ENCODE measurements at regions not wholly inside any gene's neighbourhood (a gene's known extent, or its start where the extent isn't known, plus 50 kb on each side); places are given as distances from the start of the nearest gene placed in this dataset.
A peak's percentile ranks its signal among the peaks of the same experiment; 100 is the strongest.

DNA sequence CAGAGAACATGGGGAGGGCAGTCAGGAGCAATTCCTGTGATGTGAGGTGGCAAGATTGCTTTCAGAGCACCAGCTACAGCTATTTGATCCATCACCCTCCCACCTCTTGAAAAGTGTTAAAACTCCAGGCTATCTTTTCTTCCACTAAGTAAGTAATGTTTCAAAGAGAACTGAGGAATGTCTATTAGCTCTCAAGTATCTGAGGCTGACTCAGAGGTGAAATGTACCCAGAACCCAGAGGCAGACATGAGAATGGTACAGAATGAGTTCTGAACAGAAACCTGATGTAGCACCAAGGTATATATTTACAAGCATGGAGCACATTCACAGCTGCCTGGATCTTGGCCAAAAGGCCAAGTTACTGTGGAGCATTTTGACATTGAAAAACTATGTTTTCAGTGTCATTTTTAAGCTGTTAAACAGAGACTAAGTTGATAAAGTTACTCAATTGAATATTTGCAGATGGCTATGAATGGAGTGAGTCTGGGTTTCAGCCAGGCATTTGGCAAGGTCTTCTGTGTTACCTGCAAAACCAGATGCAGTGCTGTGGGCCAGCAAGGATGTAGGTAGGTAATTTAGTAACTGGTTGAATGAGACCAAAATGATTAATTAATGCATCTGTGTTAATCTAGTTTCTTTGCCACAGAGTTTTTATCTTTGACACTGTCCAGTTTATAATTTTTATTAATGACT, 227.7 kb upstream of the CD96 start:
- DNase-seq = no peak

- DNase-seq = no peak
Observed at GRCh38 chr3:111314898-111315297, 227.1 kb upstream of the CD96 start.

DNA sequence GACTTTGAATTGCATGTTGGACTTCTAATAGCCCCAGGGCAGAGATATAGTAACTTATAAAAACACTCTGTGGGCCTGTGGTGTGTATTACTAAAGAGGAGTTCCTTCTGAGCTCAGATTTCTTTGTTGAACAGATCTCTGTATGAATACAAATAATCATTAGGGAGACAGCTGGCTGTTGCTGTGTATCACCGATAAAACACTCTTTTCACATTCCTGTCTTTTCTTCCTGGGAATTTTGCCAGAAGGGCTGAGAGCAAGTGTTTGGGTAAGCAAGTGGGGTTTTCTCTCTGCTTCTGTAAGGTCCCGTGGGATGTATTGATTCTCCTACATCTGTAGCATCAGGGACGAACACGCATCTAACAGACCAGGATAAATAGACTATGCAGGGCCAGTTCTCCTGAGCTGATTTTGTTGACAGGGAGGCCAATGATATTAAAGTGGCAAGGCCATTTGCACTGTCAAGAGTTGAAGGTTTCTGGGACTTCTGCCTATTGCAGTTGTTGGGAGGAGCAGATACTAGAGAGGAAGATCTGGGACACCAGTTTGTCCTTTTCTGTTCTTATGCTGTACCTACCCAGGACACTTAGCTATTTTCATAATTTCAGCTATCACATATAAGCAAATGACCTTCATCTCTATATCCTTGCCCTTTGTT, 225.9 kb upstream of the CD96 start:
- no peak for DNase-seq

- no peak for DNase-seq
Observed at GRCh38 chr3:111318289-111318688, 223.7 kb upstream of the CD96 start.

DNA sequence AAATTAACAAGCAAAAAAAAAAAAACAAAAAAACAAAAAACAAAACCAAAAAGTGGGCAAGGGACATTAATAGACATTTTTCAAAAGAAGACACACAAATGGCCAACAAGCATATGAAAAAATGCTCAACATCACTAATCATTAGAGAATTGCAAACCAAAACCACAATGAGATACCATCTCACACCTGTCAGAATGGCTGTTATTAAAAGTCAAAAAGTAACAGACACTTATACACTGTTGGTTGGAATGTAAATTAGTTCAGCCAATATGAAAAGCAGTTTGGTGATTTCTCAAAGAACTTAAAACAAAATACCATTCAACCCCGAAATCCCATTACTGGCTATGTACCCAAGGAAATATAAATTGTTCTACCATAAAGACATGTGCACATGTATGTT, 222.4 kb upstream of the CD96 start:
- no peak for DNase-seq

DNA sequence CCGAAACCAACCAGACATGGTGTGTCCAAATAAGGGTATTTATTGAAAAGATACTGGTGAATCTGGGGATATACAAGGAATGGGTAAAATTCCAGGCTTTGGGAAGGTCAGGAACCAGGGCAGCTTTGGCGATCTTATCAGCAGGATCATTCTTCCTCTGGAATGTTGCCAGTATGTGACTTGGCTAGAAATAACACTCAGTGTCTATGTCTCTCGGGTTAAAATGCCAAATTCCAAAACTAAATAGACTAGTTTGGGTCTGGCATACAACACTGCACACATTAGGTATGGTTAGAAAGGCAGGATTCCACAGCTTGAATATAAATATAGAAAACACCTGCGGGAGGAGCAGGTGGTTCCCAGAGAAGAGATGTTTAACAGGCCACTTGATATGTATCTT, 220.2 kb upstream of the CD96 start:
- no peak for DNase-seq

- DNase-seq = no peak
Observed at GRCh38 chr3:111323019-111323418, 219.0 kb upstream of the CD96 start.

- no peak for DNase-seq
Observed at GRCh38 chr3:111324151-111324550, 217.8 kb upstream of the CD96 start.

GRCh38 chr3:111324645-111325044, 217.4 kb upstream of the CD96 start:
- DNase-seq = no peak

DNA sequence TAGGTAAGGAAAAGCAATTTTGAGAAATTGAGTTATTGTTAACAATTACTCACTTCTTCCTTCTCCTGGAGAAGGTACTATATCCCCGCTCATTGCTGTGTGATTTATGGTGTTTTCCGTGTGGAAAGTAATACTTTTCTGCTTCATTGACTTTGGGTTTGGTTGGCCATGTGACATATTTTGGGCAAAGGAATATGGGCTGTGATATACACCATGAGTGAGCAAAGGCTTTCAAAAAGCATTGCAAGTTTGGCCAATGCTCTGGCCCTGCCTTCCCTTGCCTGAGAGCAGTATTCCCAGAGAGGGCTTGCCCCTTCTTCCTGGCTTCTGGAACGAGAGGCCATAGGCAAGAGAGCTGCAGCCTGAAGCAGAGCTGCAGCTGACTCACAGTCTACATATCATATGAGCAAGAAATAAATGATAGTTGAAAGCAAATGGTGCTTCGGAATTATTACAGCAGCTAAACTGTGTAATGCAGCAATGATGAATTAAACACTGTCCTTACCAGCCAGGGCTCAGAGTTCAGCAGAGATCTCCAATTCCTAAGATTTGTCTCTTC, 216.8 kb upstream of the CD96 start:
- no peak for DNase-seq

DNA sequence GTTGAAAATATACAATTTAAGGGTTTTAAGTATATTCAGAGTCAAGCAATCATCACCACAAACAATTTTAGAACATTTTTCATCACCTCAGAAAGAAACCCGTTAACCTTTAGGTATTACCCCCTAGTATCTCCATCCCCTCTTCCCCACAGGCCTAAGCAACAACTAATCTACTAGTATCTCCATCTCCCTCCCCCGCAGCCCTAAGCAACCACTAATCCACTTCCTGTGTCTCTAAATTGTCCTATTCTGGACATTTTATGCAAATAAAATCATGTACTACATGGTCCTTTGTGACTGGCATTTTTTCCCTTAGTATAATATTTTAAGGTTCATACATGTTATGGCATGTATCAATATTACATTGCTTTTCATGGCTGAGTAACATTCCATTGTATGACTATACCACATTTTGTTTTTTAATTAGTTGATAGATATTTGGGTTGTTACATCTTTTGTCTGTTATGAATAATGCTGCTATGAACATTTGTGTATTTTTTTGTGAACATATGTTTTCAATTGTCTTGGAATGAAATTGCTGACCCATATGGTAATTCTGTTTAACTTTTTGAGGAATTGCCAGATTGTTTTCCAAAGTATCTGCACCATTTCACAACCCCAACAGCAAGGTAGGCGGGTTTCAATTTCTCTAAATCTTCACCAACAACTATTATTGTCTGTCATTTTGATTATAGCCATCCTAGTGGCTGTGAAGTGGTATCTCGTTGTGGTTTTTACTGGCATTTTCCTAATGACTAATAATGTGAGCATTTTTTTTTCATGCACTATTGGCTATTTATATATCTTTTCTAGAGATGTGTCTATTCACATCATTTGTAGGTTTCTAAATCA, 215.6 kb upstream of the CD96 start:
- DNase-seq = no peak

DNA sequence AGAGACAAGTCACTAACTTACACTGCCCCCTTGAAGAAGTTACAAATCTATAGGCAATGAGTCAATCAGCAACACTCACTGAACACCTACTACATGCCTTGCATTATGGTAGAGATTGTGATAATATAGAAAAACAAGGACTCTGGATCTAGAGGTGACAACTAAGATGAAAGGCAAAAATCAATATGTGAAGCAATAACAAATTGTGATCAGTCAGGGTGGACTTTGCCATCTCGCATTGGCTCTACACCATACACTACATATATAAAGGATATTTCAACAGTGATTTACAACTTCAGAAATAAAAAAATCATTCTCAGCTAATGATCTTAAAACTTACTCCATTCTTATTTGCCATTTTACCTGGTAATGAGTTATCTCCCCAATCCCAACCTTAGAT, 210.7 kb upstream of the CD96 start:
- DNase-seq = no peak

DNA sequence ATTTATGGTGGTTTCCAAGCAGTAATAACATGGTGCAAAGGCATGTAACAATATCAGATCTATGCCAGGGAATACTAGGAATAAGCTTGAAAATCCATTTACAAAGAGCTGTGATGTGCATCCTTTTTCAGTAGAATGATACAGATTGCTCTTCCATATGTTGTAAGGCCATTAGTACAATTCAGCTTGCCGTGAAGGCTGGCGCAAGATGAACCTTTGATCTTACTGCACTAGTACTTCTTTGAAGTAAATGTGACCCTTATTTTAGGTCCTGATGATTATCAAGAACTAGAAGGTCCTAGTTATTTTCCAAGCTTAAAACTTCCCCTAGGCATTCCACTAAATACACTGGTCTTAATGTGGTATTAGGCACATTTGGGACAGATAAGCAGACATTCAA, 210.1 kb upstream of the CD96 start:
- DNase-seq = no peak

GRCh38 chr3:111332488-111333080, 209.4 kb upstream of the CD96 start:
- peak; percentile 29 for DNase-seq

GRCh38 chr3:111333642-111334041, 208.4 kb upstream of the CD96 start:
- DNase-seq = no peak

GRCh38 chr3:111335512-111336303, 206.3 kb upstream of the CD96 start:
- no peak for DNase-seq

DNA sequence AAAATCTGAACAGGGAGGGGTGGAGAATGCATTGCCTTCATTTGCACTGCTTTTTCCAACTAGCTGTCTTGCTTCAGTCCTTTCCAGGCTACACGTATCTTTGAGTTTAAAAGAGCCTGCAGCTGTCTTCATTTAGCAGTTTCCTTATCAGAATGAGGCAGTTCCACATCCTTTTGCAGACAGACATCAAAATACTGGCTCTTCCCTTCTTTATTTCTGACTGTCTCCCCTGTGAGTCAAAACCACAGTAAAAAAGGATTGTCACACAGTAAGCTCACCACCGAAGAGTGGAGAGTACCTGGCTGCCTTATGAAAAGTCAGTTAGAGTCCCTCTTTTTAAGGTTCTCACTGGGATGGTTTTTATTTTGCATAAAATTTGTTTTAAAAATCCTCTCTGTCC, 205.5 kb upstream of the CD96 start:
- DNase-seq = no peak

DNA sequence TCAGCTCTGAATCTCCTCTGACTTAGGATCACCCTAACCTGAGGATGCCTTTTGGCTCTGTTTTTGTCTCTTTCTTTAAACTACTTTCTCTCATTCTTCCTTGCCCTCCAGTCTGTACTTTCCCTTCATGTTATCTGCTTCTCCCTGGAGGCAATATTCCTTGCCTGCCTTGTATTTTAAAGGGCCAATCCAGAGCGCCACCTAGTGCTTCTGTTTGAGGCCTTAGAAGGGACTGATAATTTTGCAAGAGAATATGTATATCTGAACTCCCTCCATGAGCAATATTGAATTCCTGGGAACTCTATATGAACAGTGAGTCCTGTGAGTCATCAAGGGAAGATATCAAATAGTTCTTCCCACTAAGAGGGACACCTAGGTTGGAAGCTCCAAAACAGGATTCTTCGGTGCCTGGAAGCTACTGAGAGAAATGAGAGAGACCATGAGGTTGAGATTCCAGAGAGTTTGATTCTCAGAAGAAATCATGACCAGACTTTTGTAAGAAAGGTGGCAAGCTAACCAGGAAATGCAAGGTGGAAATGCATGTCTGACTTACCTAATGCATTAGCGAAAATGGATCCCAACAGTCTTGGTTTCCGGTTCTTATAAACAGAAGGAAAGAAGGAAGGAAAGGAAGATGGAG, 203.8 kb upstream of the CD96 start:
- DNase-seq = peak; percentile 53

DNA sequence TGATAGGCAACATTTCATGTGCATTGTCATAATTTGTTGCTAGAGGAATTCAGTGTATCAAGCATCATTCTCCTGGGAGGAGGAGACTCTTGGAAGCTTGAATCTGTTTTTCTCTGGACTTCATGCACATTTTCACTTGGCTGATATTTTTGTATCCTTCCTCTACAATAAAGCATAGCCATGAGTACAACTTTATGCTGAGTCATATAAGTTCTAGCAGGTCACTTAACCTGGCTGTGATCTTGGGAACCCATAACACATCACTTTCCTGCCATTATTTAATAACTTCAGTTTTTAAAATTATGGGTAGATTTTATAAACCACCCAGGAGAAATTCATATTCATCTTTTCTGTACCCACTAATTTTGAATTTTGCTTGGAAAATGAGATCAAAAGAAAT, 203.0 kb upstream of the CD96 start:
- no peak for DNase-seq

DNA sequence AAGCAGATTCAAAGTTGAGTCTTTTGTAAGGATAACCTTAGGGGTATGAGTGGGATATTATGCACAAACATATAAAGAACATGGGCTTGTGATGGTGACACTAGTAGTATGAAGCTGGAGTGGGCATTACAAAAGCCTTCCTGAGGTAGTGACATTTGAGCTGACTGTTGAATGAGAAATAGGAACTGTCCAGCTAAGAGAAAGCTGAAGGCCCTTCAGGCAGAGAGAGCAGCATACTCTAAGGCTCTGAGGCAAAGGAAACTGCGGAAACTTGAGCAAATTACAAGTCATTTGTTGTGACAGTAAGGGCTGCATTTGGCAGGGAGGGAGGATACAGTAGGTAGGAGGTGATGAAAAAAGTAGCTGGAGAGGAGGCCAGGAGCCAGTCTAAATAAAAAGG, 190.7 kb upstream of the CD96 start:
- no peak for DNase-seq

DNA sequence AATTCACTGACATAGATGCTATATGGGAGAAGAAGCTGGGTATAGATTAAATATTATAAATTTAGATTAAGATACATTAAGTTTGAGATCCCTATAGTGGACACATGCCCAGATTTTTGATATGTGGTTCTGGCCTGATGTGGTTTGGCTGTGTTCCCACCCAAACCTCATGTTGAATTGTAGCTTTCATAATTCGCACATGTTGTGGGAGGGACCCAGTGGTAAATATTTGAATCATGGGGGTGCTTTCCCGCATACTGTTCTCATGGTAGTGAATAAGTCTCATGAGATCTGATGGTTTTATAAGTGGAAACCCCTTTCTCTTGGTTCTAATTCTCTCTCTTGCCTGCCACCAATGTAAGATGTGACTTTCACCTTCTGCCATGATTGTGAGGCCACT, 189.4 kb upstream of the CD96 start:
- DNase-seq = no peak

All from femur (tissue), 1 donor.